ENCODE measurements at regions not wholly inside any gene's neighbourhood (a gene's known extent, or its start where the extent isn't known, plus 50 kb on each side); places are given as distances from the start of the nearest gene placed in this dataset.

- TF ChIP-seq, protein P1, sequence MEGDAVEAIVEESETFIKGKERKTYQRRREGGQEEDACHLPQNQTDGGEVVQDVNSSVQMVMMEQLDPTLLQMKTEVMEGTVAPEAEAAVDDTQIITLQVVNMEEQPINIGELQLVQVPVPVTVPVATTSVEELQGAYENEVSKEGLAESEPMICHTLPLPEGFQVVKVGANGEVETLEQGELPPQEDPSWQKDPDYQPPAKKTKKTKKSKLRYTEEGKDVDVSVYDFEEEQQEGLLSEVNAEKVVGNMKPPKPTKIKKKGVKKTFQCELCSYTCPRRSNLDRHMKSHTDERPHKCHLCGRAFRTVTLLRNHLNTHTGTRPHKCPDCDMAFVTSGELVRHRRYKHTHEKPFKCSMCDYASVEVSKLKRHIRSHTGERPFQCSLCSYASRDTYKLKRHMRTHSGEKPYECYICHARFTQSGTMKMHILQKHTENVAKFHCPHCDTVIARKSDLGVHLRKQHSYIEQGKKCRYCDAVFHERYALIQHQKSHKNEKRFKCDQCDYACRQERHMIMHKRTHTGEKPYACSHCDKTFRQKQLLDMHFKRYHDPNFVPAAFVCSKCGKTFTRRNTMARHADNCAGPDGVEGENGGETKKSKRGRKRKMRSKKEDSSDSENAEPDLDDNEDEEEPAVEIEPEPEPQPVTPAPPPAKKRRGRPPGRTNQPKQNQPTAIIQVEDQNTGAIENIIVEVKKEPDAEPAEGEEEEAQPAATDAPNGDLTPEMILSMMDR (IDR thresholded peaks at IDR 0.05; ENCODE audit: insufficient read depth, low read depth, low read length): no peak
- no peak for TF ChIP-seq EZH2 (IDR thresholded peaks at IDR 0.05; ENCODE audit: insufficient read depth, low read length)
Observed at GRCh38 chr18:46360102-46360699, 256.0 kb downstream of the HAUS1 start.

Data from astrocyte (in vitro differentiated cells and primary cell).